Liver (tissue), 8 donors: ENCODE measurements at regions not wholly inside any gene's neighbourhood (a gene's known extent, or its start where the extent isn't known, plus 50 kb on each side); places are given as distances from the start of the nearest gene placed in this dataset.

Experiments used
- DNase-seq: peaks from one replicate; pipeline ENCODE4 v3.0.0-alpha.2; 2017; ENCODE audit warnings: low spot score
- H3K27ac ChIP-seq, 2 donors: one replicate each; pipeline ENCODE4 v1.7.0; 2013; ENCODE audit warnings: inconsistent platforms in 2 of 2, low read length in 2 of 2, control low read depth in 1 of 2, low read depth in 1 of 2, mild to moderate bottlenecking in 1 of 2
- H3K27me3 ChIP-seq, 4 donors: one replicate each; pipeline versions ENCODE4 v1.6.1 to v1.7.0; 2013; ENCODE audit warnings: low read length in 3 of 4, inconsistent platforms in 1 of 4, mild to moderate bottlenecking in 1 of 4, moderate library complexity in 1 of 4; ENCODE audit not compliant: control insufficient read depth in 4 of 4, insufficient read depth in 4 of 4
- H3K36me3 ChIP-seq, 4 donors: one replicate each; pipeline versions ENCODE4 v1.6.1 to v1.7.0; 2013; ENCODE audit warnings: low read length in 3 of 4, mild to moderate bottlenecking in 3 of 4, low read depth in 1 of 4, moderate library complexity in 1 of 4; ENCODE audit not compliant: control insufficient read depth in 4 of 4, insufficient read depth in 3 of 4
- H3K4me1 ChIP-seq, 4 donors: one replicate each; pipeline versions ENCODE4 v1.6.1 to v1.7.0; 2013; ENCODE audit warnings: low read length in 3 of 4, mild to moderate bottlenecking in 3 of 4, moderate library complexity in 1 of 4; ENCODE audit not compliant: control insufficient read depth in 4 of 4, insufficient read depth in 4 of 4
- H3K4me3 ChIP-seq, 3 donors: one replicate each; pipeline versions ENCODE4 v1.6.1 to v1.7.0; 2013; ENCODE audit warnings: low read length in 3 of 3, control low read depth in 1 of 3, low read depth in 1 of 3, mild to moderate bottlenecking in 1 of 3
- H3K9ac ChIP-seq, 2 donors: one replicate each; pipeline ENCODE4 v1.7.0; 2013; ENCODE audit warnings: low read length in 2 of 2, mild to moderate bottlenecking in 2 of 2, moderate library complexity in 2 of 2, control low read depth in 1 of 2, low read depth in 1 of 2
- H3K9me3 ChIP-seq, 4 donors: one replicate each; pipeline versions ENCODE4 v1.6.1 to v1.7.0; 2013; ENCODE audit warnings: low read length in 3 of 4; ENCODE audit not compliant: control insufficient read depth in 4 of 4
- ATF3 ChIP-seq: IDR thresholded peaks from 2 replicates; pipeline ENCODE4 v1.6.1; 2016; ENCODE audit warnings: antibody characterized with exemption
- CTCF ChIP-seq: fragments of 150-350 bp; IDR thresholded peaks from 2 replicates; pipeline ENCODE4 v1.5.1; 2017; ENCODE audit warnings: improper control_type of control experiment, low read depth, low read length; ENCODE audit not compliant: missing input control
- EGR1 ChIP-seq, 2 donors: IDR thresholded peaks; 2 replicates each; pipeline ENCODE4 v1.6.1; 2016 to 2018; ENCODE audit warnings: antibody characterized with exemption in 2 of 2, low read depth in 2 of 2
- FOXA1 ChIP-seq: IDR thresholded peaks from 2 replicates; pipeline ENCODE4 v1.6.1; 2016; ENCODE audit warnings: antibody characterized with exemption
- FOXA2 ChIP-seq: IDR thresholded peaks from 2 replicates; pipeline ENCODE4 v1.6.1; 2016; ENCODE audit warnings: antibody characterized with exemption
- GABPA ChIP-seq, 2 donors: IDR thresholded peaks in 1 of 2; conservative IDR thresholded peaks in 1 of 2; 2 replicates each; pipeline ENCODE4 v1.6.1; 2016; ENCODE audit warnings: antibody characterized with exemption in 2 of 2, mild to moderate bottlenecking in 1 of 2, moderate library complexity in 1 of 2
- HNF4A ChIP-seq, 2 donors: conservative IDR thresholded peaks; 2 replicates each; pipeline ENCODE4 v1.6.1; 2016; ENCODE audit warnings: antibody characterized with exemption in 2 of 2, mild to moderate bottlenecking in 2 of 2
- HNF4G ChIP-seq: IDR thresholded peaks from 2 replicates; pipeline ENCODE4 v1.6.1; 2016; ENCODE audit warnings: antibody characterized with exemption
- JUND ChIP-seq, 2 donors: IDR thresholded peaks; 2 replicates each; pipeline ENCODE4 v1.6.1; 2016; ENCODE audit warnings: antibody characterized with exemption in 2 of 2
- MAX ChIP-seq: IDR thresholded peaks from 2 replicates; pipeline ENCODE4 v1.6.1; 2016; ENCODE audit warnings: antibody characterized with exemption
- NR2F2 ChIP-seq: IDR thresholded peaks from 2 replicates; pipeline ENCODE4 v1.6.1; 2016; ENCODE audit warnings: antibody characterized with exemption
- RAD21 ChIP-seq, 2 donors: IDR thresholded peaks; 2 replicates each; pipeline ENCODE4 v1.6.1; 2016; ENCODE audit warnings: antibody characterized with exemption in 2 of 2, mild to moderate bottlenecking in 2 of 2
- REST ChIP-seq: IDR thresholded peaks from 2 replicates; pipeline ENCODE4 v1.6.1; 2016; ENCODE audit warnings: antibody characterized with exemption, mild to moderate bottlenecking
- RXRA ChIP-seq, 2 donors: IDR thresholded peaks; 2 replicates each; pipeline ENCODE4 v1.6.1; 2017 to 2018; ENCODE audit warnings: antibody characterized with exemption in 2 of 2, mild to moderate bottlenecking in 1 of 2
- SP1 ChIP-seq: IDR thresholded peaks from 2 replicates; pipeline ENCODE4 v1.6.1; 2018; ENCODE audit warnings: antibody characterized with exemption, mild to moderate bottlenecking
- TAF1 ChIP-seq: conservative IDR thresholded peaks from 2 replicates; pipeline ENCODE4 v1.6.1; 2016; ENCODE audit warnings: antibody characterized with exemption, mild to moderate bottlenecking
- YY1 ChIP-seq: IDR thresholded peaks from 2 replicates; pipeline ENCODE4 v1.6.1; 2016; ENCODE audit warnings: antibody characterized with exemption, mild to moderate bottlenecking
- ZBTB33 ChIP-seq: IDR thresholded peaks from 2 replicates; pipeline ENCODE4 v1.6.1; 2016; ENCODE audit warnings: antibody characterized with exemption
- WGBS: extraction: QIAGEN DNeasy Blood & Tissue Kit; methylation state at CpG from one replicate; pipeline ENCODE4 v1.1.7; 2013; 5-methylcytosine and 5-hydroxymethylcytosine counted together
- donor health status: healthy.
- donor health status: healthy.
- donor health status: healthy.
- donor health status: healthy.
- donor health status: healthy.

GRCh38 chr12:47004634-47005033 is 74.8 kb upstream of the PCED1B start (continued):
- TF ChIP-seq CTCF (no peak), RXRA (IDR thresholded peaks at IDR 0.05) (peak; percentile 95 to 99), HNF4G (peak; percentile 73), NR2F2 (peak; percentile 56), JUND (IDR thresholded peaks at IDR 0.05) (peak; percentile 59 to 94), GABPA (IDR thresholded peaks at IDR 0.05 in 1 of 2, conservative IDR thresholded peaks at IDR 0.05 in 1 of 2) (peak in 1 of 2 donors; percentile 77), HNF4A (conservative IDR thresholded peaks at IDR 0.05) (peak; percentile 88 to 97), SP1 (peak; percentile 97), MAX (peak; percentile 98), EGR1 (IDR thresholded peaks at IDR 0.05; ENCODE audit: low read depth in 2 of 2) (peak in 1 of 2 donors; percentile 88)

GRCh38 chr12:47007048-47007447 is 72.4 kb upstream of the PCED1B start:
- Histone ChIP-seq H3K4me3 (no peak overlapping the region), H3K36me3 (no peaks in the 10 kb centered on the region), H3K9ac (no peak overlapping the region), H3K27me3 (no peaks in the 10 kb centered on the region), H3K4me1 (peaks cover 0 to 36% (median 10%) of the 10 kb centered on the region in 4 donors), H3K9me3 (no peaks in the 10 kb centered on the region), H3K27ac (peak overlapping the region; percentile 91 to 94)
- peak; percentile 75 to 82 for TF ChIP-seq EGR1 (IDR thresholded peaks at IDR 0.05; ENCODE audit: low read depth in 2 of 2)
- TF ChIP-seq RAD21 (IDR thresholded peaks at IDR 0.05): peak; percentile 24 to 61
- TF ChIP-seq FOXA1: peak; percentile 45
- TF ChIP-seq GABPA (IDR thresholded peaks at IDR 0.05 in 1 of 2, conservative IDR thresholded peaks at IDR 0.05 in 1 of 2): peak; percentile 22 to 51
- TF ChIP-seq REST: peak; percentile 53
- TF ChIP-seq HNF4G: peak; percentile 85
- peak; percentile 31 for TF ChIP-seq TAF1
- TF ChIP-seq YY1: peak; percentile 78
- TF ChIP-seq SP1: peak; percentile 97
- no peak for TF ChIP-seq CTCF
- peak; percentile 85 to 88 for TF ChIP-seq JUND (IDR thresholded peaks at IDR 0.05)
- TF ChIP-seq ATF3: peak; percentile 79
- peak; percentile 95 for TF ChIP-seq MAX
- TF ChIP-seq FOXA2: peak; percentile 32
- peak; percentile 100 for TF ChIP-seq RXRA (IDR thresholded peaks at IDR 0.05)
- peak; percentile 83 for TF ChIP-seq ZBTB33
- peak; percentile 77 for TF ChIP-seq NR2F2
- peak; percentile 95 to 96 for TF ChIP-seq HNF4A (conservative IDR thresholded peaks at IDR 0.05)
- DNase-seq: no peak
- 41% methylated on average over 3 of the region's 3 CpGs for WGBS
